ENCODE measurements at regions not wholly inside any gene's neighbourhood (a gene's known extent, or its start where the extent isn't known, plus 50 kb on each side); places are given as distances from the start of the nearest gene placed in this dataset.

- TF ChIP-seq SIN3A (IDR thresholded peaks at IDR 0.05; ENCODE audit: low read depth, low read length) (no peak), POLR2A (IDR thresholded peaks at IDR 0.05; ENCODE audit: low read depth, low read length) (no peak), USF1 (IDR thresholded peaks at IDR 0.05; ENCODE audit: borderline replicate concordance, extremely low read length, insufficient read depth, low read depth, low read length) (no peak), TCF7 (IDR thresholded peaks at IDR 0.05; ENCODE audit: borderline replicate concordance) (no peak), STAT3 (IDR thresholded peaks at IDR 0.05; ENCODE audit: low read depth, low read length) (no peak), PBX3 (IDR thresholded peaks at IDR 0.05; ENCODE audit: insufficient replicate concordance, low read depth, low read length) (no peak), NFXL1 (IDR thresholded peaks at IDR 0.05; ENCODE audit: borderline replicate concordance) (no peak), ZBTB11 (CRISPR knock-in tag; IDR thresholded peaks at IDR 0.05) (no peak)
- SMC1A ChIA-PET (ENCODE audit: uncharacterized antibody, unreplicated experiment) = interaction anchor here (0.8 to 7.9 kb wide), 28 partner anchors 9 to 709 kb away, joined by 3 to 48 read pairs (median 6); no protein-coding TSS in a partner anchor
- no peak overlapping the region for H3K4me3 ChIP-seq
- RAD21 ChIA-PET (ENCODE audit: unreplicated experiment) = interaction anchor here (0.6 to 5.2 kb wide), 10 partner anchors 48 to 660 kb away, joined by 3 to 56 read pairs (median 14); no protein-coding TSS in a partner anchor
- ATAC-seq = no peak
- no peaks in the 10 kb centered on the region for H4K20me1 ChIP-seq (ENCODE audit: control insufficient read depth, insufficient read depth)
- no peaks in the 10 kb centered on the region for H3K79me2 ChIP-seq (ENCODE audit: control insufficient read depth, insufficient read depth, low read length)
- peaks cover 16% of the 10 kb centered on the region for H3K4me1 ChIP-seq (ENCODE audit: control insufficient read depth, insufficient read depth, low read length)
- in situ Hi-C loops (cut with MboI) (no loop called here), intact Hi-C loops (cut with micrococcal nuclease; ENCODE audit: unreplicated experiment) (loop anchor here (5.0 to 10.0 kb wide), 5 partner anchors 50 to 787 kb away; partner anchors contain the start of gene AKIRIN2)
- H3K4me2 ChIP-seq (ENCODE audit: control insufficient read depth, insufficient read depth) = no peak overlapping the region
- CTCF ChIA-PET = interaction anchor here (0.8 to 4.2 kb wide), 12 partner anchors 9 to 1426 kb away, joined by 3 to 28 read pairs (median 6); no protein-coding TSS in a partner anchor
- peaks cover 6% of the 10 kb centered on the region; the same call in 2 of the 3 replicates for H3K9me3 ChIP-seq (replicated peaks; ENCODE audit: control insufficient read depth, insufficient read depth, low read length)
- H3K27ac ChIP-seq (ENCODE audit: control insufficient read depth, insufficient read depth) = no peak overlapping the region
- WGBS (ENCODE audit: insufficient coverage, insufficient replicate concordance, low lambda C conversion rate, missing lambda C conversion rate) = 100% methylated on average over 2 of the region's 2 CpGs
- no peak for FAIRE-seq
- POLR2A ChIA-PET = interaction anchor here (0.6 to 1.5 kb wide), 4 partner anchors 51 to 356 kb away, joined by 3 to 4 read pairs (median 3); no protein-coding TSS in a partner anchor
- no peak overlapping the region for H3K9ac ChIP-seq (ENCODE audit: control insufficient read depth, insufficient read depth, low read length)
- DNase-seq (ENCODE audit: low read depth, low spot score) = no peak
- BruUV-seq (replicated peaks) = no TSS peak
- no peak overlapping the region for H2AFZ ChIP-seq (ENCODE audit: control insufficient read depth, low read depth, low read length)
- no peaks in the 10 kb centered on the region for H3K36me3 ChIP-seq (ENCODE audit: control insufficient read depth in 2 of 2, insufficient read depth in 2 of 2, low read length in 1 of 2)
- no peaks in the 10 kb centered on the region for H3K27me3 ChIP-seq (replicated peaks in 1 of 2; ENCODE audit: control insufficient read depth in 2 of 2, insufficient read depth in 2 of 2, low read length in 1 of 2)
Measured at GRCh38 chr6:88492241-88492640, 326.1 kb upstream of the CNR1 start.
